ENCODE measurements at regions not wholly inside any gene's neighbourhood (a gene's known extent, or its start where the extent isn't known, plus 50 kb on each side); places are given as distances from the start of the nearest gene placed in this dataset.

GRCh38 chr4:155578726-155579370 lies 87.8 kb upstream of the GUCY1A1 start:
- TF ChIP-seq GATA3 (IDR thresholded peaks at IDR 0.05; ENCODE audit: low read depth, low read length) (no peak), GATA2 (IDR thresholded peaks at IDR 0.05; ENCODE audit: low read depth, low read length) (no peak)

GRCh38 chr4:155578219-155578618 lies 88.4 kb upstream of the GUCY1A1 start:
- no peak for TF ChIP-seq GATA2 (IDR thresholded peaks at IDR 0.05; ENCODE audit: low read depth, low read length)
- TF ChIP-seq GATA3 (IDR thresholded peaks at IDR 0.05; ENCODE audit: low read depth, low read length) = no peak

DNA sequence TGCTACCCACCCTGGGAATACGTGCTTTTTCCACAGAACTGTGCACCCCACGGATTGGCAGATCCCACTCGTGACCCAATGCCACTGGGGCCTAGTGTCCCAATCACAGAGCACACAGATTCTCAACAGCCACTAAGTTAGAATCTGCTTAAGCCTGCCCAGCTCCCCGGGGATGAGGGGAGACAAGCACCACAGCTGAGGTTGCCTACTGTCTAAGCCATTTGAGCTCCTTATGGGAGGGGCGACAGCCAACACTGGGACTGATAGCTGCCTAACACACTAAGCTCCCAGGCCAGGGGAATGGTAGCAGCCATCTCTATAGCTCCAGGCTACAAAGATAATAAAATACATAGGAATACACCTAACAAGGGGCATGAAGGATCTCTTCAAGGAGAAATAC lies 93.5 kb upstream of the GUCY1A1 start:
- no peak for TF ChIP-seq GATA3 (IDR thresholded peaks at IDR 0.05; ENCODE audit: low read depth, low read length)
- no peak for TF ChIP-seq GATA2 (IDR thresholded peaks at IDR 0.05; ENCODE audit: low read depth, low read length)

DNA sequence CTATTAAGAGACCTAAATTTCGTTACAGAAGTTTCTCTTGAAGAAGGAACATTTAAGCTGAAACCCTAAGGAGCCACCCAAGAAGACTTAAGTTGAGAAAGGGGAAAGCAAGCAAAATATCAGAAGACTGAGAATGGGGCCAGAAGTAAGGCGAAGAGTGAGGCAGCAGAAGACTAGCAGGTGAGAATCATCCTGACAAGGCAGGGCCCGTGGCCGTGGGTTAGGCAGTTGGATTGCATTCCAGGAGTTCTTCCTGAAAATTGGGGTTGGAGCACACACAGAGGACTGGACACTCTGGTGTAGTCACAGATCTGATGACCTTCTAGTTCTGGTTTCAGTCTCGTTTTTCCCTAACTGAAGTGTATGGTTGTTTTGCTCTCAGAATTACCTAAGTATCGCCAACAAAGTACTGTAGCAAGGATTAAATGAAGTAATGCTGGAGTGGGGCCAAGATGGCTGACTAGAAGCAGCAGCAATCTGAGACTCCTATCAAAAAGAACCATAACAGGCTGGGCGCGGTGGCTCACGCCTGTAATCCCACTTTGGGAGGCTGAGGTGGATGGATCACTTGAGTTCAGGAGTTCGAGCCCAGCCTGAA lies 94.4 kb upstream of the GUCY1A1 start:
- TF ChIP-seq GATA2 (IDR thresholded peaks at IDR 0.05; ENCODE audit: low read depth, low read length) (no peak), GATA3 (IDR thresholded peaks at IDR 0.05; ENCODE audit: low read depth, low read length) (no peak)

DNA sequence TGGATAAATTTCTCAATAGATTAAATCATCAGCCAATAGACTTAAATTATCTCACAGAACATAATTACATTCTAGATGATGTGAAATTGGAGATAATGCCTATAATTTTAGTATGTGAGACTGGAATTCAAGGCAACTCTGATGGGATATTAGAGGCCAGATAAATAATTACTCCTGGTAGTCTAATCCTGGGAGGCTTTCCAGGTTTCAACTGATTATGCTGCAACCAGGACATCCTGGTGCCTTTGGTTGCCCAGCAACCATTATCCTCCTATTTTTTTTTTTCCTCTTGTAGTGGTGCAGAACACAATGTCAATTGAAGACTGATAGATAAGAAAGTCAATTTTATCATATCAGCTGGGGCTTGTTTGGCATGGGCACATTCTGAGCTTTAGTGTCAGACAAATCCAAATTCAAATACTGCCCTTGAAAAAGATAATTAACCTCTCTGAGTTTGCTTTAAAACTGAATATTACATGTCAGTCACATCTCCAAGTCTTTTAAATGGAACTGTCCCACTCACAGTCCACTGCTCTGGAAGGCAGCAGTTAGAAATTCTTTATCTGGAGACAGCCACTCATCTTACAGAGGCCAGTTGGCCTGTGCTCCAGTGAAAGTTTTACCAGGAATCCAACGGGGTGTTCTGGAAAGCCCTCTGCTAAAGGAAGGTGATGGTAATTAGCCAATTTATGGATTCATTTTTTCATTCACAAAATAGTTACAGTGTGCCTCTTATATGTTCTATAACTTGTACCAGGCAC lies 95.3 kb upstream of the GUCY1A1 start:
- peak; percentile 26; the same call in 1 of the 2 replicates for TF ChIP-seq GATA2 (IDR thresholded peaks at IDR 0.05; ENCODE audit: low read depth, low read length)
- no peak for TF ChIP-seq GATA3 (IDR thresholded peaks at IDR 0.05; ENCODE audit: low read depth, low read length)

GRCh38 chr4:155570661-155571060 lies 96.0 kb upstream of the GUCY1A1 start:
- no peak for TF ChIP-seq GATA2 (IDR thresholded peaks at IDR 0.05; ENCODE audit: low read depth, low read length)

DNA sequence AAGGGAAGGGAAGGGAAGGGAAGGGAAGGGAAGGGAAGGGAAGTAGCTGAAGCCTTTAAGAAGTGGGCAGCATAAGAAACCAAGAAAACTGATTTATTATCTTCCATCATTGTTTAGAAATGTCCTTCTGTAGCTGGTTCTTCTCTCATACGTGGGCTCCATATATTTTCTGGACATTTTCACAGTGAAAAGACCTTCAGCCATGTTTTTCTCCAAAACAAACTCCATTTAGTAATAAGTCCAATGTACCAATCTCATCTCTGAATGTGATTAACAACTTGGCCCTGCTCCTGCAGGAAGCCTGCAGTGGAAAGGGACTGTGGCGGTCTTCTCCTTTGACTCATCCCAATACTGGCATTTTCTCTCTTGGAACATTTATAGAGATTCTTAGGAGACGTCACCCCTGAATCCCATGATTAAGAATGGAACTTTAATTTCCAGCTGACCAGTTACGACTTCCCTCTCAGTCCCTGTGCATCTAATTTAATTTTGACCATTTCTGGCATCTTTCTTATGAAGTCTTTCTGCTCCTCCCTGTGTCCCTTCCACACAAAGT lies 96.6 kb upstream of the GUCY1A1 start:
- TF ChIP-seq GATA2 (IDR thresholded peaks at IDR 0.05; ENCODE audit: low read depth, low read length) = no peak
- TF ChIP-seq GATA3 (IDR thresholded peaks at IDR 0.05; ENCODE audit: low read depth, low read length) = no peak

- TF ChIP-seq GATA3 (IDR thresholded peaks at IDR 0.05; ENCODE audit: low read depth, low read length) (no peak), GATA2 (IDR thresholded peaks at IDR 0.05; ENCODE audit: low read depth, low read length) (no peak)
Measured at GRCh38 chr4:155569471-155569870, 97.2 kb upstream of the GUCY1A1 start.

DNA sequence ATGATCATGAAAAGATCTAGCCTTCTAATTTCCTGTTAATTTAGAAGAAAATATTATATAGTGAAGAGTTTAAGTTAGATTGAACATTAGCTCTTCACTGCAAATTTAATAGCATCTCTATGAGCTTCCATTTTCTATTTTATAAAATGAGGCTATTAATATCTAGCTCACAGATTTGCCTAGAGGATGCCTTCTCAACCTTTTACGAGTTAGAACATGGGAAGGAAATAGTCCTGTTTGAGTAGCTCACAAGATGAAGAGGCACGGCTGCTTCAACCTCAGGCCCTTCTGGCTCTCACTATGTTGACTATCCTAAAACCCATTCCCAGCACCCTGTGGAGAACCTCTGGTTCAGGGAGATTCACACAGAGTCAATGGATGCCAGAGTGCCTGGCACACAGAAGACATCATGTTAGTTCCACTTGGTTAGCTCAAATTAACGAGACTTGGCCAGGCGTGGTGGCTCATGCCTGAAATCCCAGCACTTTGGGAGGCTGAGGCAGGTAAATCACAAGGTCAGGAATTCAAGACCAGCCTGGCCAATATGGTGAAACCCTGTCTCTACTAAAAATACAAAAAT lies 97.9 kb upstream of the GUCY1A1 start:
- TF ChIP-seq GATA3 (IDR thresholded peaks at IDR 0.05; ENCODE audit: low read depth, low read length) = no peak
- no peak for TF ChIP-seq GATA2 (IDR thresholded peaks at IDR 0.05; ENCODE audit: low read depth, low read length)

GRCh38 chr4:155566354-155566753 lies 100.3 kb upstream of the GUCY1A1 start:
- TF ChIP-seq GATA2 (IDR thresholded peaks at IDR 0.05; ENCODE audit: low read depth, low read length) = no peak
- no peak for TF ChIP-seq GATA3 (IDR thresholded peaks at IDR 0.05; ENCODE audit: low read depth, low read length)

DNA sequence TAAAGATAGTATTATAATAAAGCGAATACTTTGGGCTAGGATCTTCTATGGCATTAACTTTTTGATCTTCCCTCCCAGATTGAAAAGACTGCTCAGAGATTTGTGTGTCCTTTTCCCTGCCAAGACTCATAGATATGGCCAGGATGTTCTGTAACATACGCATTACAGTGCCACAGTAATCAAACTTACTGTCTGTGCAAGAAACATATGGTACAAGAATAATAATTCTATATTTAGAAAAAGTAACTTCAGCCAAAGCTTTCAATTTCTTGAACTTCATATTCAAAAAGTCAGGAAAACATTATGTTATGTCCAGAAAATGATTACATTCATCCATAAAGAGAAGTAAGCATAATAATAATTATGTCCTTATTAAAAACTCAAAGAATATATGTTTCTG lies 100.9 kb upstream of the GUCY1A1 start:
- TF ChIP-seq GATA2 (IDR thresholded peaks at IDR 0.05; ENCODE audit: low read depth, low read length) = no peak

DNA sequence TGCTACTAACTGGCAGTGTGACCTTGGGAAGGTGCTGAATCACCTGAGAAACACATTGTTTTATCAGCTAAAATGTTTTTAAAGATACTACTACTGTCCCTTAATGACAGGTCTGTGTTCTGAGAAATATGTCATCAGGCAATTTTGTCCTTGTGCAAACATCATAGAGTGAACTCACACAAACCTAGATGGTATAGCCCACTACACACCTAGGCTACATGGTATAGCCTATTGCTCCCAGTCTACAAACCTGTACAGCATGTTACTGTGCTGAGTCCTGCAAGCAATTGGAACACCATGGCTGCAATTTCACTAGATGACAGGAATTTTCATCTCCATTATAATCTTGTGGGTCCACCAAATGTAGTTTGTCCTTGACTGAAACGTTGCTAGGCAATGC lies 101.3 kb upstream of the GUCY1A1 start:
- TF ChIP-seq GATA3 (IDR thresholded peaks at IDR 0.05; ENCODE audit: low read depth, low read length) (no peak), GATA2 (IDR thresholded peaks at IDR 0.05; ENCODE audit: low read depth, low read length) (no peak)

GRCh38 chr4:155564880-155565279 lies 101.8 kb upstream of the GUCY1A1 start:
- TF ChIP-seq GATA3 (IDR thresholded peaks at IDR 0.05; ENCODE audit: low read depth, low read length) (no peak), GATA2 (IDR thresholded peaks at IDR 0.05; ENCODE audit: low read depth, low read length) (no peak)

DNA sequence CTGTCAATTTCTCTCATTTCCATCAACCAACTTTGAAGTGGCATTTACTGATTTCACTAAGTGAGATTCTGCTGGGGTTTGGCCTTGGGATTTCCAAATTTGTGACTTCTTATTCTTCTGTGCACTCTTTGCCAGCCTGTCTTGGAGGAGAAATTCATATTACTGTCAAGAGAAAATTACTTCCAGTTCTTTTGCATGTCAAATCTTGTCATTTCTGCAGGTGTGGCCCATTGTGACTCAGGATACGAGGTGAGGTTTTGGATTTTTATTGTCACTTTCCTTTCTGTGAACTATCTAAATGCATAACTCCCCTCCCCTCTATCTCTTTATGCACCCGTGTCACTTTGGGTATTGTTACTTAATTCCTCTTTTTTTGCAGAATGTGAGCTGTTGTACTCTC lies 102.6 kb upstream of the GUCY1A1 start:
- TF ChIP-seq GATA3 (IDR thresholded peaks at IDR 0.05; ENCODE audit: low read depth, low read length) (no peak), GATA2 (IDR thresholded peaks at IDR 0.05; ENCODE audit: low read depth, low read length) (no peak)
